Upper lobe of left lung (tissue), 4 donors: ENCODE measurements at regions not wholly inside any gene's neighbourhood (a gene's known extent, or its start where the extent isn't known, plus 50 kb on each side); places are given as distances from the start of the nearest gene placed in this dataset.

ENCODE experiments used
- EP300 ChIP-seq, 4 donors: sonication (generic); formaldehyde crosslinking; IDR thresholded peaks; one replicate each; pipeline ENCODE4 v1.5.1; 2017; ENCODE audit warnings: antibody characterized with exemption in 4 of 4, control low read depth in 2 of 4
- POLR2A ChIP-seq, 4 donors: fragments of 450-650 bp; IDR thresholded peaks; one replicate each; pipeline ENCODE4 v1.5.1; 2016 to 2017; ENCODE audit warnings: antibody characterized with exemption in 4 of 4, mild to moderate bottlenecking in 2 of 4
- POLR2AphosphoS5 ChIP-seq, 2 donors: sonication (generic); formaldehyde crosslinking; IDR thresholded peaks; one replicate each; pipeline ENCODE4 v1.5.1; 2017; ENCODE audit warnings: antibody characterized with exemption in 2 of 2
- TF ChIP-seq, protein P1 (sequence below), 6 experiments: fragments of 450-650 bp in 4 of 6; fragments of 200-600 bp in 2 of 6; sonication (generic) in 2 of 6; IDR thresholded peaks; one replicate each; pipeline ENCODE4 v1.5.1; 2016 to 2019; ENCODE audit warnings: antibody characterized with exemption in 6 of 6

DNA sequence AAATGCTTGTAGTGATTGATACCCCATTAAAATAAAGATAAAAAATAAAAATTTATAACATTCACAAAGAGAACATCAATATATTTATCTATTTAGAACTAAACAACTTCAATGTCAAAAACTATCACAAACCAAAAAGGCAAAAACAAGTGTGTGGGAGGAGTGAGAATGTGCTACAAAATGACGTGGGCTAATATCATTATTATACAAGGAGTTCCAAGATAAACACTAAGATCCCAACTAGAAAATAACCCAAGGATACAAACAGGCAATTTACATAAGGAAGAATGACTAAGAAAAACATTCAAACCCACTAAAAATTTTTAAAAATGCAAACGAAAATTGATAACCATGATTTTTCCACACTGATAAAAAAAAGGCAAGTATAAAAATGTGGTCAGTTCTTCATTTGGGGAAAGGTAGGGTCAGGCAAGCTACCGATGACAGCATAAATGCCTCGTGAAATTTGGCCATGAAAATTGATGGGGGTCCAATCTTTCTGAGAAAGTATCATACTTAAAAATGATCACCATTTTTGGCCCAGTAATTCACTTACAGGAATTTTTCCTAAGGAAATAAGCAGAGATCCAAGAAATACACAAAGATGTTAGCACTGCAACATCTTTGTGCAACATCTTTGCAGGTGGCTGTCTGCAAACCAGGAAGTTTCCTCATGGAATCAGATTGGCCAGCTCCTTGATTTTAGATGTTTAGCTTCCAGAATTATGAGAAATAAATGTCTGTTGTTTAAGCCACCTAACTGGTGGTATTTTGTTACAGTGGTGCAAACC, 140.2 kb downstream of the TMEM200A start:
- TF ChIP-seq, protein P1, sequence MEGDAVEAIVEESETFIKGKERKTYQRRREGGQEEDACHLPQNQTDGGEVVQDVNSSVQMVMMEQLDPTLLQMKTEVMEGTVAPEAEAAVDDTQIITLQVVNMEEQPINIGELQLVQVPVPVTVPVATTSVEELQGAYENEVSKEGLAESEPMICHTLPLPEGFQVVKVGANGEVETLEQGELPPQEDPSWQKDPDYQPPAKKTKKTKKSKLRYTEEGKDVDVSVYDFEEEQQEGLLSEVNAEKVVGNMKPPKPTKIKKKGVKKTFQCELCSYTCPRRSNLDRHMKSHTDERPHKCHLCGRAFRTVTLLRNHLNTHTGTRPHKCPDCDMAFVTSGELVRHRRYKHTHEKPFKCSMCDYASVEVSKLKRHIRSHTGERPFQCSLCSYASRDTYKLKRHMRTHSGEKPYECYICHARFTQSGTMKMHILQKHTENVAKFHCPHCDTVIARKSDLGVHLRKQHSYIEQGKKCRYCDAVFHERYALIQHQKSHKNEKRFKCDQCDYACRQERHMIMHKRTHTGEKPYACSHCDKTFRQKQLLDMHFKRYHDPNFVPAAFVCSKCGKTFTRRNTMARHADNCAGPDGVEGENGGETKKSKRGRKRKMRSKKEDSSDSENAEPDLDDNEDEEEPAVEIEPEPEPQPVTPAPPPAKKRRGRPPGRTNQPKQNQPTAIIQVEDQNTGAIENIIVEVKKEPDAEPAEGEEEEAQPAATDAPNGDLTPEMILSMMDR (IDR thresholded peaks at IDR 0.05), result no peak
- TF ChIP-seq EP300 (IDR thresholded peaks at IDR 0.05) (no peak), POLR2A (IDR thresholded peaks at IDR 0.05) (no peak), POLR2AphosphoS5 (IDR thresholded peaks at IDR 0.05) (no peak)
